SK-N-SH treated with all-trans-retinoic acid at 6 μM for 48 hours (cell line): ENCODE measurements at regions not wholly inside any gene's neighbourhood (a gene's known extent, or its start where the extent isn't known, plus 50 kb on each side); places are given as distances from the start of the nearest gene placed in this dataset.
"Not testable (repeated sequence)": the region's sequence is repeated elsewhere in the genome, so short reads cannot be mapped to it uniquely, and the experiment has no call there.

Experiments used
- ATAC-seq: fragments of 200-7000 bp; cut with Tn5 transposase; 3 replicates; pipeline ENCODE4 v1.9.1; 2020; ENCODE audit warnings: mild to moderate bottlenecking, moderate library complexity
- ARNTL ChIP-seq: fragments of 450-650 bp; formaldehyde crosslinking; IDR thresholded peaks from 2 replicates; pipeline ENCODE4 v1.5.0; 2020; ENCODE audit warnings: low read depth, mild to moderate bottlenecking, moderate library complexity, borderline replicate concordance
- BACH2 ChIP-seq: fragments of 250-450 bp; sonication (Bioruptor Pico); IDR thresholded peaks from 2 replicates; pipeline ENCODE4 v1.9.0; 2021; ENCODE audit warnings: mild to moderate bottlenecking, borderline replicate concordance
- CSDC2 ChIP-seq: fragments of 250-450 bp; sonication (Bioruptor Pico); IDR thresholded peaks from 2 replicates; pipeline ENCODE4 v1.5.0; 2020; ENCODE audit warnings: mild to moderate bottlenecking, moderate library complexity
- CSRNP3 ChIP-seq: fragments of 250-450 bp; sonication (Bioruptor Pico); IDR thresholded peaks from 2 replicates; pipeline ENCODE4 v1.5.1; 2021; ENCODE audit warnings: mild to moderate bottlenecking, moderate library complexity
- ESRRG ChIP-seq: fragments of 250-450 bp; sonication (Bioruptor Pico); IDR thresholded peaks from 2 replicates; pipeline ENCODE4 v1.6.1; 2021; ENCODE audit warnings: mild to moderate bottlenecking
- ISL1 ChIP-seq: fragments of 250-450 bp; sonication (Bioruptor Pico); IDR thresholded peaks from 2 replicates; pipeline ENCODE4 v2.1.2; 2022; ENCODE audit warnings: mild to moderate bottlenecking, moderate library complexity
- OSR1 ChIP-seq: fragments of 250-450 bp; sonication (Bioruptor Pico); IDR thresholded peaks from 2 replicates; pipeline ENCODE4 v1.8.0; 2022; ENCODE audit warnings: moderate library complexity, mild to moderate bottlenecking, inconsistent platforms
- PATZ1 ChIP-seq: fragments of 250-450 bp; sonication (Bioruptor Pico); IDR thresholded peaks from 2 replicates; pipeline ENCODE4 v1.8.0; 2020; ENCODE audit warnings: mild to moderate bottlenecking, moderate library complexity, borderline replicate concordance
- POU6F1 ChIP-seq: fragments of 250-450 bp; sonication (Bioruptor Pico); IDR thresholded peaks from 2 replicates; pipeline ENCODE4 v1.8.0; 2021; ENCODE audit warnings: low read depth, mild to moderate bottlenecking, moderate library complexity, borderline replicate concordance
- PPARA ChIP-seq: fragments of 250-450 bp; sonication (Bioruptor Pico); IDR thresholded peaks from 2 replicates; pipeline ENCODE4 v1.5.0; 2020; ENCODE audit warnings: mild to moderate bottlenecking, borderline replicate concordance
- TCF4 ChIP-seq: fragments of 250-450 bp; sonication (Bioruptor Pico); IDR thresholded peaks from 2 replicates; pipeline ENCODE4 v1.8.0; 2021; ENCODE audit warnings: mild to moderate bottlenecking, moderate library complexity, borderline replicate concordance
- TSHZ2 ChIP-seq: fragments of 250-450 bp; sonication (Bioruptor Pico); IDR thresholded peaks from 2 replicates; pipeline ENCODE4 v1.5.0; 2020; ENCODE audit warnings: mild to moderate bottlenecking, moderate library complexity
- ZC3H10 ChIP-seq: fragments of 250-450 bp; sonication (Bioruptor Pico); IDR thresholded peaks from 2 replicates; pipeline ENCODE4 v1.5.1; 2021; ENCODE audit warnings: mild to moderate bottlenecking, moderate library complexity
- ZFP3 ChIP-seq: fragments of 250-450 bp; sonication (Bioruptor Pico); IDR thresholded peaks from 2 replicates; pipeline ENCODE4 v1.5.0; 2020; ENCODE audit warnings: mild to moderate bottlenecking, moderate library complexity
- ZNF8 ChIP-seq: fragments of 450-650 bp; formaldehyde crosslinking; IDR thresholded peaks from 2 replicates; pipeline ENCODE4 v1.5.0; 2020; ENCODE audit warnings: mild to moderate bottlenecking, moderate library complexity

- peak; percentile 89 for ATAC-seq
- TF ChIP-seq PPARA (CRISPR knock-in tag) (no peak), ZC3H10 (no peak), ZFP3 (CRISPR knock-in tag) (no peak), TCF4 (CRISPR knock-in tag) (no peak), ISL1 (CRISPR knock-in tag) (no peak), CSDC2 (no peak), PATZ1 (no peak), ARNTL (CRISPR knock-in tag) (no peak), ESRRG (CRISPR knock-in tag) (no peak), BACH2 (CRISPR knock-in tag) (no peak), CSRNP3 (CRISPR knock-in tag) (no peak), OSR1 (CRISPR knock-in tag) (no peak), TSHZ2 (CRISPR knock-in tag) (no peak)
Observed at GRCh38 chr9:108049026-108049607, 559.5 kb upstream of the KLF4 start.

- no peak for ATAC-seq
- TF ChIP-seq POU6F1: no peak
- TF ChIP-seq, all 23 proteins: peak for 0
Observed at GRCh38 chr9:108048406-108049025, 558.9 kb upstream of the KLF4 start.

GRCh38 chr9:108047777-108048176 is 558.2 kb upstream of the KLF4 start:
- ATAC-seq: not testable (repeated sequence)

- TF ChIP-seq ZNF8 (no peak), CSRNP3 (CRISPR knock-in tag) (no peak), PATZ1 (no peak), ESRRG (CRISPR knock-in tag) (no peak), OSR1 (CRISPR knock-in tag) (no peak), TCF4 (CRISPR knock-in tag) (no peak)
- peak; percentile 48 for ATAC-seq
Observed at GRCh38 chr9:108047264-108047663, 557.7 kb upstream of the KLF4 start.
